ENCODE measurements at regions not wholly inside any gene's neighbourhood (a gene's known extent, or its start where the extent isn't known, plus 50 kb on each side); places are given as distances from the start of the nearest gene placed in this dataset.

DNA sequence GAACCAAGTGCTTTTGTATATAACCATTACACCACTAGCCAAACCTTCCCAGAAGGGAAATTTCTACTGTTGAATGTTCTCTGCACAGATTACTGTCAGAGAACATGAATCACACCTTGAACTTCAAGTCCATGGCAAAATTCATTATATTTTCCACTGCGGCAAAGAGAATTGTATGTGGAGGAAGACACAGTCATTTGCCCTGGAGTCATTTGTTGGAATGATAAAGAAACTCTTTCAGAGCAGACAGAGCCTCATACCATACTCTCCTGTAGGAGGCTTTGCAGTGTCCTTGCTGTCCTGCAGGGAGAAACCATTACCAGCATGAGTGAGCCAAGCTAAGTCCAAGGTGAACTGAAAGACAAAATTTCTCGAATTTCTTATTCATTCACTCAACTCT, 369.0 kb downstream of the ARHGEF28 start:
- intact Hi-C loops (cut with micrococcal nuclease; ENCODE audit: unreplicated experiment) = no loop called here
- CTCF ChIA-PET = no interaction called here
- DNase-seq = no peak
- Mint-ChIP-seq H3K4me1 (ENCODE audit: low read depth, unreplicated experiment) (no peaks in the 10 kb centered on the region), H3K27me3 (ENCODE audit: unreplicated experiment) (peaks cover 34% of the 10 kb centered on the region), H3K4me3 (ENCODE audit: low read depth, unreplicated experiment) (no peak overlapping the region), H3K36me3 (ENCODE audit: insufficient read depth, unreplicated experiment) (no peaks in the 10 kb centered on the region), H3K27ac (ENCODE audit: unreplicated experiment) (no peak overlapping the region), H3K9me3 (ENCODE audit: low read depth, unreplicated experiment) (peaks cover 7% of the 10 kb centered on the region)
- no TSS peak for BruUV-seq (replicated peaks)
- TF ChIP-seq, protein P1, sequence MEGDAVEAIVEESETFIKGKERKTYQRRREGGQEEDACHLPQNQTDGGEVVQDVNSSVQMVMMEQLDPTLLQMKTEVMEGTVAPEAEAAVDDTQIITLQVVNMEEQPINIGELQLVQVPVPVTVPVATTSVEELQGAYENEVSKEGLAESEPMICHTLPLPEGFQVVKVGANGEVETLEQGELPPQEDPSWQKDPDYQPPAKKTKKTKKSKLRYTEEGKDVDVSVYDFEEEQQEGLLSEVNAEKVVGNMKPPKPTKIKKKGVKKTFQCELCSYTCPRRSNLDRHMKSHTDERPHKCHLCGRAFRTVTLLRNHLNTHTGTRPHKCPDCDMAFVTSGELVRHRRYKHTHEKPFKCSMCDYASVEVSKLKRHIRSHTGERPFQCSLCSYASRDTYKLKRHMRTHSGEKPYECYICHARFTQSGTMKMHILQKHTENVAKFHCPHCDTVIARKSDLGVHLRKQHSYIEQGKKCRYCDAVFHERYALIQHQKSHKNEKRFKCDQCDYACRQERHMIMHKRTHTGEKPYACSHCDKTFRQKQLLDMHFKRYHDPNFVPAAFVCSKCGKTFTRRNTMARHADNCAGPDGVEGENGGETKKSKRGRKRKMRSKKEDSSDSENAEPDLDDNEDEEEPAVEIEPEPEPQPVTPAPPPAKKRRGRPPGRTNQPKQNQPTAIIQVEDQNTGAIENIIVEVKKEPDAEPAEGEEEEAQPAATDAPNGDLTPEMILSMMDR (IDR thresholded peaks at IDR 0.05; ENCODE audit: unreplicated experiment) = no peak

Measured in Calu3 (cell line).